ENCODE measurements at regions not wholly inside any gene's neighbourhood (a gene's known extent, or its start where the extent isn't known, plus 50 kb on each side); places are given as distances from the start of the nearest gene placed in this dataset.

- Histone ChIP-seq H3F3A (replicated peaks; ENCODE audit: low read depth) (no peaks in the 10 kb centered on the region), H3K27me3 (ENCODE audit: insufficient read depth) (no peaks in the 10 kb centered on the region), H3K9me2 (ENCODE audit: insufficient read depth) (no peaks in the 10 kb centered on the region), H2AFZ (no peak overlapping the region), H4K20me1 (replicated peaks; ENCODE audit: insufficient read depth) (no peaks in the 10 kb centered on the region), H3K27ac (ENCODE audit: low read depth) (no peak overlapping the region), H3K4me1 (ENCODE audit: insufficient read depth) (no peaks in the 10 kb centered on the region), H3K36me3 (ENCODE audit: insufficient read depth) (peaks cover 3% of the 10 kb centered on the region; the same call in 1 of the 2 replicates), H3K4me2 (no peak overlapping the region), H3K4me3 (no peak overlapping the region), H3K79me2 (replicated peaks; ENCODE audit: insufficient read depth) (no peaks in the 10 kb centered on the region)
- no peak for TF ChIP-seq NANOG (IDR thresholded peaks at IDR 0.05; ENCODE audit: borderline replicate concordance)
- no peak for TF ChIP-seq CTCF (conservative IDR thresholded peaks at IDR 0.05; ENCODE audit: low read depth in 2 of 2)
- no peak for TF ChIP-seq ZNF114 (CRISPR knock-in tag; IDR thresholded peaks at IDR 0.05)
- no peak for TF ChIP-seq STAT1 (IDR thresholded peaks at IDR 0.05; ENCODE audit: unreplicated experiment)
- no peak for TF ChIP-seq ETS1 (IDR thresholded peaks at IDR 0.05)
- no peak for TF ChIP-seq EZH2 (IDR thresholded peaks at IDR 0.05; ENCODE audit: low read depth, unreplicated experiment)
- TF ChIP-seq ZNF331 (CRISPR knock-in tag; IDR thresholded peaks at IDR 0.05; ENCODE audit: low read depth), result no peak
- TF ChIP-seq REST (IDR thresholded peaks at IDR 0.05; ENCODE audit: unreplicated experiment), result no peak
- no peak for TF ChIP-seq ZNF462 (CRISPR knock-in tag; IDR thresholded peaks at IDR 0.05)
- TF ChIP-seq CREB1 (CRISPR knock-in tag; IDR thresholded peaks at IDR 0.05; ENCODE audit: low read depth), result no peak
- no peak for TF ChIP-seq JUNB (IDR thresholded peaks at IDR 0.05; ENCODE audit: unreplicated experiment)
- TF ChIP-seq POLR2AphosphoS5 (IDR thresholded peaks at IDR 0.05; ENCODE audit: low read depth), result no peak
- no peak for TF ChIP-seq EZH2phosphoT487 (IDR thresholded peaks at IDR 0.05; ENCODE audit: unreplicated experiment)
- peaks cover 22% of the 10 kb centered on the region; the same call in 1 of the 3 replicates for H3K36me3 Mint-ChIP-seq (ENCODE audit: low read depth)
- DNase-seq (ENCODE audit: low spot score) (no peak), ATAC-seq (no peak)
- peaks cover 99% of the 10 kb centered on the region for H3K9me3 Mint-ChIP-seq
- H3K27me3 Mint-ChIP-seq (ENCODE audit: insufficient read depth, low read depth, poor library complexity), result no peaks in the 10 kb centered on the region
- H3K4me1 Mint-ChIP-seq, result peaks cover 4% of the 10 kb centered on the region; the same call in 2 of the 3 replicates
- H3K27ac Mint-ChIP-seq, result no peak overlapping the region
- H3K4me3 Mint-ChIP-seq, result no peak overlapping the region
Measured at GRCh38 chr10:130636313-130636930, 500.2 kb downstream of the GLRX3 start.

Measured in GM23338 (cell line).